IMR-90 (cell line): ENCODE measurements at regions not wholly inside any gene's neighbourhood (a gene's known extent, or its start where the extent isn't known, plus 50 kb on each side); places are given as distances from the start of the nearest gene placed in this dataset.

Experiments
- ATAC-seq: fragments of 200-7000 bp; cut with Tn5 transposase; 2 replicates; pipeline ENCODE4 v1.9.1; 2020; ENCODE audit warnings: low read depth, mild to moderate bottlenecking, moderate library complexity
- BruUV-seq: library from RNA; stranded (reverse); fragments of 400-500 nt; replicated peaks from 2 replicates; lab custom pipeline; 2021; lab: Mats Ljungman, UMichigan
- CTCF ChIA-PET: fragments of 300-600 bp; formaldehyde crosslinking; extraction: SDS; loops from one replicate; lab custom pipeline; 2021; ENCODE audit warnings: antibody characterized with exemption; lab: Yijun Ruan, JAX
- POLR2A ChIA-PET: fragments of 300-600 bp; sonication (Branson Sonifier 250); formaldehyde crosslinking; loops from one replicate; lab custom pipeline; 2022; ENCODE audit warnings: antibody characterized with exemption; ENCODE audit not compliant: unreplicated experiment; lab: Charles Lee
- DNase-seq: peaks from one replicate; pipeline ENCODE4 v3.0.0; 2013
- H2AFZ ChIP-seq: replicated peaks from 2 replicates; pipeline ENCODE3; 2013; ENCODE audit warnings: low read length, mild to moderate bottlenecking; ENCODE audit not compliant: poor library complexity
- H2AK5ac ChIP-seq: 2 replicates; pipeline ENCODE4 v1.6.1; 2013; ENCODE audit warnings: low read depth, low read length, inconsistent platforms
- H2AK9ac ChIP-seq: replicated peaks from 2 replicates; pipeline ENCODE3; 2013; ENCODE audit warnings: mild to moderate bottlenecking, low read depth, low read length, moderate library complexity; ENCODE audit not compliant: poor library complexity
- H2BK120ac ChIP-seq: 2 replicates; pipeline ENCODE4 v1.6.1; 2013; ENCODE audit warnings: low read depth, low read length, inconsistent platforms
- H2BK15ac ChIP-seq: 3 replicates; pipeline ENCODE4 v1.6.1; 2013; ENCODE audit warnings: low read depth, low read length, inconsistent platforms
- H2BK20ac ChIP-seq: 2 replicates; pipeline ENCODE4 v1.6.1; 2013; ENCODE audit warnings: low read depth, mild to moderate bottlenecking, inconsistent platforms, low read length, moderate library complexity
- H2BK5ac ChIP-seq: 2 replicates; pipeline ENCODE4 v1.6.1; 2013; ENCODE audit warnings: mild to moderate bottlenecking, low read depth, low read length, inconsistent platforms; ENCODE audit not compliant: poor library complexity, severe bottlenecking
- H3K14ac ChIP-seq: replicated peaks from 2 replicates; pipeline ENCODE4 v1.6.1; 2013; ENCODE audit warnings: low read depth, low read length, inconsistent platforms
- H3K18ac ChIP-seq: 2 replicates; pipeline ENCODE4 v1.6.1; 2013; ENCODE audit warnings: low read depth, low read length, control low read depth
- H3K23ac ChIP-seq: 2 replicates; pipeline ENCODE4 v1.6.1; 2013; ENCODE audit warnings: low read depth, low read length, inconsistent platforms
- H3K27ac ChIP-seq: 2 replicates; pipeline ENCODE4 v1.5.1; 2013; ENCODE audit warnings: mild to moderate bottlenecking, control low read depth, low read length; ENCODE audit not compliant: insufficient read depth
- H3K27me3 ChIP-seq: 2 replicates; pipeline ENCODE4 v1.6.1; 2013; ENCODE audit warnings: low read length; ENCODE audit not compliant: control insufficient read depth, insufficient read depth
- H3K36me3 ChIP-seq: 2 replicates; pipeline ENCODE4 v1.6.1; 2013; ENCODE audit warnings: low read length, mixed read lengths; ENCODE audit not compliant: control insufficient read depth, insufficient read depth
- H3K4ac ChIP-seq: 2 replicates; pipeline ENCODE4 v1.6.1; 2013; ENCODE audit warnings: low read depth, low read length, inconsistent platforms
- H3K4me1 ChIP-seq: 2 replicates; pipeline ENCODE4 v1.6.1; 2013; ENCODE audit warnings: low read length, mixed read lengths; ENCODE audit not compliant: control insufficient read depth, insufficient read depth
- H3K4me2 ChIP-seq: 2 replicates; pipeline ENCODE4 v1.6.1; 2013; ENCODE audit warnings: low read depth, mild to moderate bottlenecking, control low read depth, low read length, moderate library complexity
- H3K4me3 ChIP-seq: 2 replicates; pipeline ENCODE4 v1.5.1; 2013; ENCODE audit warnings: low read depth, mild to moderate bottlenecking, control low read depth, low read length, moderate library complexity; ENCODE audit not compliant: insufficient read depth
- H3K56ac ChIP-seq: 2 replicates; pipeline ENCODE4 v1.6.1; 2013; ENCODE audit warnings: low read length, inconsistent platforms; ENCODE audit not compliant: insufficient read depth; ENCODE audit errors: extremely low read depth
- H3K79me1 ChIP-seq, 2 experiments: 2 replicates each; pipeline ENCODE4 v1.6.1; 2013; ENCODE audit warnings: low read length in 2 of 2, inconsistent platforms in 1 of 2, low read depth in 1 of 2
- H3K9ac ChIP-seq: 2 replicates; pipeline ENCODE4 v1.6.1; 2013; ENCODE audit warnings: low read depth, low read length, control low read depth
- H3K9me1 ChIP-seq: 2 replicates; pipeline ENCODE4 v1.6.1; 2013; ENCODE audit warnings: low read length, inconsistent platforms; ENCODE audit not compliant: insufficient read depth
- H3K9me3 ChIP-seq: 2 replicates; pipeline ENCODE4 v1.6.1; 2013; ENCODE audit warnings: low read length; ENCODE audit not compliant: control insufficient read depth, insufficient read depth
- H4K20me1 ChIP-seq: 2 replicates; pipeline ENCODE4 v1.6.1; 2013; ENCODE audit warnings: low read length, inconsistent platforms; ENCODE audit not compliant: insufficient read depth
- H4K5ac ChIP-seq: 2 replicates; pipeline ENCODE4 v1.6.1; 2013; ENCODE audit warnings: mild to moderate bottlenecking, low read depth, low read length, control low read depth
- H4K8ac ChIP-seq, 2 experiments: 2 replicates each; pipeline ENCODE4 v1.6.1; 2013; ENCODE audit warnings: low read depth in 2 of 2, low read length in 2 of 2, control low read depth in 1 of 2, inconsistent platforms in 1 of 2
- H4K91ac ChIP-seq: 2 replicates; pipeline ENCODE4 v1.6.1; 2013; ENCODE audit warnings: low read depth, low read length, inconsistent platforms; ENCODE audit not compliant: insufficient read depth
- CEBPB ChIP-seq: IDR thresholded peaks from 2 replicates; pipeline ENCODE4 v1.6.1; 2012; ENCODE audit warnings: low read depth, low read length, improper control_type of control experiment
- NFE2L2 ChIP-seq: fragments of 150-350 bp; IDR thresholded peaks from 2 replicates; pipeline ENCODE4 v1.6.1; 2016; ENCODE audit warnings: low read depth, mild to moderate bottlenecking, low read length
- RAD21 ChIP-seq: IDR thresholded peaks from 2 replicates; pipeline ENCODE4 v1.6.1; 2012; ENCODE audit warnings: low read length, improper control_type of control experiment
- RCOR1 ChIP-seq: IDR thresholded peaks from 2 replicates; pipeline ENCODE4 v1.6.1; 2012; ENCODE audit warnings: mild to moderate bottlenecking, low read length, improper control_type of control experiment; ENCODE audit not compliant: insufficient replicate concordance
- SMC3 ChIP-seq: fragments of 150-350 bp; IDR thresholded peaks from 2 replicates; pipeline ENCODE4 v1.6.1; 2016; ENCODE audit warnings: low read depth, mild to moderate bottlenecking, antibody characterized with exemption, low read length, moderate library complexity
- WGBS, 2 experiments: methylation state at CpG; one replicate each; pipeline versions ENCODE4 v1.1.5 to v1.1.7; 2013; ENCODE audit warnings: missing lambda C conversion rate in 2 of 2; ENCODE audit not compliant: insufficient read length in 1 of 2; ENCODE audit errors: extremely low coverage in 2 of 2; 5-methylcytosine and 5-hydroxymethylcytosine counted together
- dilution Hi-C: fragments of 300-500 bp; cut with HindIII; formaldehyde crosslinking; loops from one replicate; pipeline ENCODE4 v1.14.3; 2018; ENCODE audit warnings: low sequenced_read_pairs; ENCODE audit not compliant: unreplicated experiment
- in situ Hi-C: fragments of 300-500 bp; cut with MboI; formaldehyde crosslinking; loops from 3 replicates; pipeline ENCODE4 v1.14.3; 2019; ENCODE audit warnings: low sequenced_read_pairs, inconsistent platforms, mixed read lengths
- intact Hi-C: fragments of 100-400 bp; cut with micrococcal nuclease; formaldehyde crosslinking; loops from 2 replicates; pipeline ENCODE4 v1.10.0; 2022
- TF ChIP-seq, protein P1 (sequence below): fragments of 150-350 bp; IDR thresholded peaks from 2 replicates; pipeline ENCODE4 v1.6.1; 2017; ENCODE audit warnings: mild to moderate bottlenecking, antibody characterized with exemption, low read length, low read depth
- TF ChIP-seq, protein P2 (sequence below): fragments of 150-350 bp; IDR thresholded peaks from 2 replicates; pipeline ENCODE4 v1.6.1; 2016; ENCODE audit warnings: low read depth, mild to moderate bottlenecking, low read length, moderate library complexity, borderline replicate concordance

DNA sequence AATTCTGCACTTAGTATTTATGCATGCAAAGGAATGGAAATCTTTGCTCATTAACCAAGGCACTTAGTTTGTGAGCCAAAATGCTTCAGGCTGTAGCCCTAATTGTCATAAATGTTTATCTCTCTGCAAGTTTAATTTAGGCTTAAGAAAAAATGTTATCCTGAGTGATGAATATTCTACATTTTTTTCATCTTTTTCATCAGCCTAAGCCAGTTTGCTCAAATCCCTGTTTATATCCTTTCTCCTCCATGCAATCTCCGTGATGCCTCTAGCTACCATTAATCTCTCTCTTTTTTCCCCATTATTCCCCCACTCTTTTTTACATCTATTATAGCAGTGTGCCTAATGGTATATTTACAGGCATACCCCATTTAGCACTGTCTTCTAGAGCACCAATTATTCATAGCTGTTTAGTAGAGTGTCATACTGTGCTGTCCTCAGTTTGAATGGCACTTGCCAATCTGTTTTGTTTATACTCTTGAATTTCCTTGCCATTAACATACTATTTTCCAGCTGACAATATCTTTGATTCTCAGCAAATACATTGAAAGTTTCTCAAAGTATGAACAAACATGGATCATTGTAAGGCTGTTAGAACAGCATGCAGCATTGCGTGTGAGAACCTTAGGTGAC is 1457.0 kb downstream of the MAT2B start:
- no peak overlapping the region for H3K4ac ChIP-seq
- WGBS, 2 experiments = 80% methylated on average over 1 of the region's 2 CpGs; no CpG with 5 or more reads in 1 of the 2 experiments

More for the DNA sequence above, 1457.0 kb downstream of the MAT2B start:
- Histone ChIP-seq H3K9ac (no peak overlapping the region), H3K9me1 (no peaks in the 10 kb centered on the region), H3K23ac (no peak overlapping the region), H4K8ac (no peak overlapping the region), H4K5ac (no peak overlapping the region), H3K27me3 (no peaks in the 10 kb centered on the region), H2AK5ac (no peak overlapping the region), H3K4me1 (no peaks in the 10 kb centered on the region), H3K14ac (no peak overlapping the region), H3K56ac (no peak overlapping the region), H2BK20ac (no peak overlapping the region), H3K79me1 (no peaks in the 10 kb centered on the region), H3K27ac (no peak overlapping the region), H3K4me2 (no peak overlapping the region), H3K4me3 (no peak overlapping the region), H2AK9ac (no peak overlapping the region), H4K91ac (no peak overlapping the region), H3K18ac (no peak overlapping the region), H4K20me1 (no peaks in the 10 kb centered on the region), H3K9me3 (no peaks in the 10 kb centered on the region), H2AFZ (no peak overlapping the region), H2BK120ac (no peak overlapping the region), H2BK15ac (no peak overlapping the region), H2BK5ac (no peak overlapping the region), H3K36me3 (no peaks in the 10 kb centered on the region)
- DNase-seq (no peak), ATAC-seq (peak; percentile 74)
- intact Hi-C loops (loop anchor here (5.0 to 10.0 kb wide), 2 partner anchors 495 to 652 kb away; no protein-coding TSS in a partner anchor), in situ Hi-C loops (no loop called here), dilution Hi-C loops (no loop called here)
- ChIA-PET CTCF (no interaction called here), POLR2A (no interaction called here)
- no TSS peak for BruUV-seq
- TF ChIP-seq, protein P1, sequence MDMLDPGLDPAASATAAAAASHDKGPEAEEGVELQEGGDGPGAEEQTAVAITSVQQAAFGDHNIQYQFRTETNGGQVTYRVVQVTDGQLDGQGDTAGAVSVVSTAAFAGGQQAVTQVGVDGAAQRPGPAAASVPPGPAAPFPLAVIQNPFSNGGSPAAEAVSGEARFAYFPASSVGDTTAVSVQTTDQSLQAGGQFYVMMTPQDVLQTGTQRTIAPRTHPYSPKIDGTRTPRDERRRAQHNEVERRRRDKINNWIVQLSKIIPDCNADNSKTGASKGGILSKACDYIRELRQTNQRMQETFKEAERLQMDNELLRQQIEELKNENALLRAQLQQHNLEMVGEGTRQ = no peak
- TF ChIP-seq CEBPB (no peak), RAD21 (no peak), SMC3 (no peak), RCOR1 (no peak), NFE2L2 (no peak)
- TF ChIP-seq, protein P2, sequence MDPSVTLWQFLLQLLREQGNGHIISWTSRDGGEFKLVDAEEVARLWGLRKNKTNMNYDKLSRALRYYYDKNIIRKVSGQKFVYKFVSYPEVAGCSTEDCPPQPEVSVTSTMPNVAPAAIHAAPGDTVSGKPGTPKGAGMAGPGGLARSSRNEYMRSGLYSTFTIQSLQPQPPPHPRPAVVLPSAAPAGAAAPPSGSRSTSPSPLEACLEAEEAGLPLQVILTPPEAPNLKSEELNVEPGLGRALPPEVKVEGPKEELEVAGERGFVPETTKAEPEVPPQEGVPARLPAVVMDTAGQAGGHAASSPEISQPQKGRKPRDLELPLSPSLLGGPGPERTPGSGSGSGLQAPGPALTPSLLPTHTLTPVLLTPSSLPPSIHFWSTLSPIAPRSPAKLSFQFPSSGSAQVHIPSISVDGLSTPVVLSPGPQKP = no peak
